ENCODE measurements at regions not wholly inside any gene's neighbourhood (a gene's known extent, or its start where the extent isn't known, plus 50 kb on each side); places are given as distances from the start of the nearest gene placed in this dataset.

GRCh38 chr20:39829256-39829655 lies 859.8 kb downstream of the MAFB start:
- H3K4me3 ChIP-seq (ENCODE audit: low read depth in 1 of 2, low read length in 2 of 2) = no peak overlapping the region
- no peaks in the 10 kb centered on the region for H3K9me3 ChIP-seq (ENCODE audit: control insufficient read depth in 1 of 2, low read length in 2 of 2)
- no peaks in the 10 kb centered on the region for H3K36me3 ChIP-seq (ENCODE audit: control insufficient read depth in 1 of 2, insufficient read depth in 2 of 2, low read length in 2 of 2)
- H3K27ac ChIP-seq (ENCODE audit: low read depth, low read length) = no peak overlapping the region
- H3K27me3 ChIP-seq (ENCODE audit: control insufficient read depth in 1 of 2, insufficient read depth in 2 of 2, low read length in 2 of 2) = no peaks in the 10 kb centered on the region
- H3K9ac ChIP-seq (ENCODE audit: low read depth in 1 of 2, low read length in 2 of 2) = no peak overlapping the region
- H3K4me1 ChIP-seq (ENCODE audit: control insufficient read depth in 1 of 2, insufficient read depth in 2 of 2, low read length in 2 of 2) = no peaks in the 10 kb centered on the region

- no peak overlapping the region for H3K4me3 ChIP-seq (ENCODE audit: low read depth in 1 of 2, low read length in 2 of 2)
- H3K9me3 ChIP-seq (ENCODE audit: control insufficient read depth in 1 of 2, low read length in 2 of 2) = no peaks in the 10 kb centered on the region
- H3K27me3 ChIP-seq (ENCODE audit: control insufficient read depth in 1 of 2, insufficient read depth in 2 of 2, low read length in 2 of 2) = no peaks in the 10 kb centered on the region
- H3K27ac ChIP-seq (ENCODE audit: low read depth, low read length) = no peak overlapping the region
- no peak overlapping the region for H3K9ac ChIP-seq (ENCODE audit: low read depth in 1 of 2, low read length in 2 of 2)
- H3K36me3 ChIP-seq (ENCODE audit: control insufficient read depth in 1 of 2, insufficient read depth in 2 of 2, low read length in 2 of 2) = no peaks in the 10 kb centered on the region
- H3K4me1 ChIP-seq (ENCODE audit: control insufficient read depth in 1 of 2, insufficient read depth in 2 of 2, low read length in 2 of 2) = no peaks in the 10 kb centered on the region
Measured at GRCh38 chr20:39825950-39826349, 863.1 kb downstream of the MAFB start.

GRCh38 chr20:39825524-39825923 lies 863.4 kb downstream of the DHX35 start:
- H3K36me3 ChIP-seq (ENCODE audit: control insufficient read depth in 1 of 2, insufficient read depth in 2 of 2, low read length in 2 of 2) = no peaks in the 10 kb centered on the region
- H3K27me3 ChIP-seq (ENCODE audit: control insufficient read depth in 1 of 2, insufficient read depth in 2 of 2, low read length in 2 of 2) = no peaks in the 10 kb centered on the region
- H3K9ac ChIP-seq (ENCODE audit: low read depth in 1 of 2, low read length in 2 of 2) = no peak overlapping the region
- H3K27ac ChIP-seq (ENCODE audit: low read depth, low read length) = no peak overlapping the region
- H3K9me3 ChIP-seq (ENCODE audit: control insufficient read depth in 1 of 2, low read length in 2 of 2) = no peaks in the 10 kb centered on the region
- no peak overlapping the region for H3K4me3 ChIP-seq (ENCODE audit: low read depth in 1 of 2, low read length in 2 of 2)
- no peaks in the 10 kb centered on the region for H3K4me1 ChIP-seq (ENCODE audit: control insufficient read depth in 1 of 2, insufficient read depth in 2 of 2, low read length in 2 of 2)

- Histone ChIP-seq H3K4me1 (ENCODE audit: control insufficient read depth in 1 of 2, insufficient read depth in 2 of 2, low read length in 2 of 2) (no peaks in the 10 kb centered on the region), H3K27ac (ENCODE audit: low read depth, low read length) (no peak overlapping the region), H3K9me3 (ENCODE audit: control insufficient read depth in 1 of 2, low read length in 2 of 2) (no peaks in the 10 kb centered on the region), H3K4me3 (ENCODE audit: low read depth in 1 of 2, low read length in 2 of 2) (no peak overlapping the region), H3K27me3 (ENCODE audit: control insufficient read depth in 1 of 2, insufficient read depth in 2 of 2, low read length in 2 of 2) (no peaks in the 10 kb centered on the region), H3K36me3 (ENCODE audit: control insufficient read depth in 1 of 2, insufficient read depth in 2 of 2, low read length in 2 of 2) (no peaks in the 10 kb centered on the region), H3K9ac (ENCODE audit: low read depth in 1 of 2, low read length in 2 of 2) (no peak overlapping the region)
Measured at GRCh38 chr20:39823224-39823623, 861.1 kb downstream of the DHX35 start.

- H3K4me3 ChIP-seq (ENCODE audit: low read depth in 1 of 2, low read length in 2 of 2) = no peak overlapping the region
- H3K27ac ChIP-seq (ENCODE audit: low read depth, low read length) = no peak overlapping the region
- H3K36me3 ChIP-seq (ENCODE audit: control insufficient read depth in 1 of 2, insufficient read depth in 2 of 2, low read length in 2 of 2) = no peaks in the 10 kb centered on the region
- H3K9ac ChIP-seq (ENCODE audit: low read depth in 1 of 2, low read length in 2 of 2) = no peak overlapping the region
- H3K9me3 ChIP-seq (ENCODE audit: control insufficient read depth in 1 of 2, low read length in 2 of 2) = no peaks in the 10 kb centered on the region
- H3K27me3 ChIP-seq (ENCODE audit: control insufficient read depth in 1 of 2, insufficient read depth in 2 of 2, low read length in 2 of 2) = no peaks in the 10 kb centered on the region
- H3K4me1 ChIP-seq (ENCODE audit: control insufficient read depth in 1 of 2, insufficient read depth in 2 of 2, low read length in 2 of 2) = no peaks in the 10 kb centered on the region
Measured at GRCh38 chr20:39822667-39823066, 860.5 kb downstream of the DHX35 start.

- no peak overlapping the region for H3K9ac ChIP-seq (ENCODE audit: low read depth in 1 of 2, low read length in 2 of 2)
- H3K4me3 ChIP-seq (ENCODE audit: low read depth in 1 of 2, low read length in 2 of 2) = no peak overlapping the region
- no peaks in the 10 kb centered on the region for H3K36me3 ChIP-seq (ENCODE audit: control insufficient read depth in 1 of 2, insufficient read depth in 2 of 2, low read length in 2 of 2)
- peaks cover 0 to 8% of the 10 kb centered on the region in 2 donors for H3K4me1 ChIP-seq (ENCODE audit: control insufficient read depth in 1 of 2, insufficient read depth in 2 of 2, low read length in 2 of 2)
- no peak overlapping the region for H3K27ac ChIP-seq (ENCODE audit: low read depth, low read length)
- no peaks in the 10 kb centered on the region for H3K27me3 ChIP-seq (ENCODE audit: control insufficient read depth in 1 of 2, insufficient read depth in 2 of 2, low read length in 2 of 2)
- no peaks in the 10 kb centered on the region for H3K9me3 ChIP-seq (ENCODE audit: control insufficient read depth in 1 of 2, low read length in 2 of 2)
Measured at GRCh38 chr20:39813190-39813829, 851.2 kb downstream of the DHX35 start.

- Histone ChIP-seq H3K27ac (ENCODE audit: low read depth, low read length) (no peak overlapping the region), H3K9ac (ENCODE audit: low read depth in 1 of 2, low read length in 2 of 2) (no peak overlapping the region), H3K36me3 (ENCODE audit: control insufficient read depth in 1 of 2, insufficient read depth in 2 of 2, low read length in 2 of 2) (no peaks in the 10 kb centered on the region), H3K27me3 (ENCODE audit: control insufficient read depth in 1 of 2, insufficient read depth in 2 of 2, low read length in 2 of 2) (no peaks in the 10 kb centered on the region), H3K9me3 (ENCODE audit: control insufficient read depth in 1 of 2, low read length in 2 of 2) (no peaks in the 10 kb centered on the region), H3K4me1 (ENCODE audit: control insufficient read depth in 1 of 2, insufficient read depth in 2 of 2, low read length in 2 of 2) (peaks cover 0 to 8% of the 10 kb centered on the region in 2 donors), H3K4me3 (ENCODE audit: low read depth in 1 of 2, low read length in 2 of 2) (no peak overlapping the region)
Measured at GRCh38 chr20:39812116-39812515, 850.0 kb downstream of the DHX35 start.

GRCh38 chr20:39810309-39810708 lies 848.2 kb downstream of the DHX35 start:
- Histone ChIP-seq H3K9ac (ENCODE audit: low read depth in 1 of 2, low read length in 2 of 2) (no peak overlapping the region), H3K9me3 (ENCODE audit: control insufficient read depth in 1 of 2, low read length in 2 of 2) (no peaks in the 10 kb centered on the region), H3K4me3 (ENCODE audit: low read depth in 1 of 2, low read length in 2 of 2) (no peak overlapping the region), H3K27me3 (ENCODE audit: control insufficient read depth in 1 of 2, insufficient read depth in 2 of 2, low read length in 2 of 2) (no peaks in the 10 kb centered on the region), H3K4me1 (ENCODE audit: control insufficient read depth in 1 of 2, insufficient read depth in 2 of 2, low read length in 2 of 2) (no peaks in the 10 kb centered on the region), H3K36me3 (ENCODE audit: control insufficient read depth in 1 of 2, insufficient read depth in 2 of 2, low read length in 2 of 2) (no peaks in the 10 kb centered on the region), H3K27ac (ENCODE audit: low read depth, low read length) (no peak overlapping the region)

GRCh38 chr20:39808613-39809012 lies 846.5 kb downstream of the DHX35 start:
- Histone ChIP-seq H3K36me3 (ENCODE audit: control insufficient read depth in 1 of 2, insufficient read depth in 2 of 2, low read length in 2 of 2) (no peaks in the 10 kb centered on the region), H3K27ac (ENCODE audit: low read depth, low read length) (no peak overlapping the region), H3K9me3 (ENCODE audit: control insufficient read depth in 1 of 2, low read length in 2 of 2) (no peaks in the 10 kb centered on the region), H3K4me3 (ENCODE audit: low read depth in 1 of 2, low read length in 2 of 2) (no peak overlapping the region), H3K4me1 (ENCODE audit: control insufficient read depth in 1 of 2, insufficient read depth in 2 of 2, low read length in 2 of 2) (no peaks in the 10 kb centered on the region), H3K27me3 (ENCODE audit: control insufficient read depth in 1 of 2, insufficient read depth in 2 of 2, low read length in 2 of 2) (no peaks in the 10 kb centered on the region), H3K9ac (ENCODE audit: low read depth in 1 of 2, low read length in 2 of 2) (no peak overlapping the region)

- no peak overlapping the region for H3K27ac ChIP-seq (ENCODE audit: low read depth, low read length)
- H3K4me1 ChIP-seq (ENCODE audit: control insufficient read depth in 1 of 2, insufficient read depth in 2 of 2, low read length in 2 of 2) = peaks cover 2 to 4% of the 10 kb centered on the region in 2 donors
- no peaks in the 10 kb centered on the region for H3K36me3 ChIP-seq (ENCODE audit: control insufficient read depth in 1 of 2, insufficient read depth in 2 of 2, low read length in 2 of 2)
- no peak overlapping the region for H3K9ac ChIP-seq (ENCODE audit: low read depth in 1 of 2, low read length in 2 of 2)
- no peak overlapping the region for H3K4me3 ChIP-seq (ENCODE audit: low read depth in 1 of 2, low read length in 2 of 2)
- H3K27me3 ChIP-seq (ENCODE audit: control insufficient read depth in 1 of 2, insufficient read depth in 2 of 2, low read length in 2 of 2) = no peaks in the 10 kb centered on the region
- H3K9me3 ChIP-seq (ENCODE audit: control insufficient read depth in 1 of 2, low read length in 2 of 2) = peaks cover 0 to 5% of the 10 kb centered on the region in 2 donors
Measured at GRCh38 chr20:39800548-39800947, 838.4 kb downstream of the DHX35 start.

- H3K36me3 ChIP-seq (ENCODE audit: control insufficient read depth in 1 of 2, insufficient read depth in 2 of 2, low read length in 2 of 2) = no peaks in the 10 kb centered on the region
- no peak overlapping the region for H3K9ac ChIP-seq (ENCODE audit: low read depth in 1 of 2, low read length in 2 of 2)
- no peak overlapping the region for H3K27ac ChIP-seq (ENCODE audit: low read depth, low read length)
- H3K4me1 ChIP-seq (ENCODE audit: control insufficient read depth in 1 of 2, insufficient read depth in 2 of 2, low read length in 2 of 2) = peaks cover 4 to 5% of the 10 kb centered on the region in 2 donors
- no peak overlapping the region for H3K4me3 ChIP-seq (ENCODE audit: low read depth in 1 of 2, low read length in 2 of 2)
- H3K9me3 ChIP-seq (ENCODE audit: control insufficient read depth in 1 of 2, low read length in 2 of 2) = peaks cover 0 to 5% of the 10 kb centered on the region in 2 donors
- H3K27me3 ChIP-seq (ENCODE audit: control insufficient read depth in 1 of 2, insufficient read depth in 2 of 2, low read length in 2 of 2) = no peaks in the 10 kb centered on the region
Measured at GRCh38 chr20:39800111-39800510, 838.0 kb downstream of the DHX35 start.

Data from duodenal mucosa (tissue), 2 donors.